ENCODE measurements at regions not wholly inside any gene's neighbourhood (a gene's known extent, or its start where the extent isn't known, plus 50 kb on each side); places are given as distances from the start of the nearest gene placed in this dataset.
A peak's percentile ranks its signal among the peaks of the same experiment; 100 is the strongest.

GRCh38 chr21:28522014-28522799, 470.5 kb downstream of the LTN1 start:
- peak; percentile 5 to 28 for DNase-seq
- TF ChIP-seq GATA1 (IDR thresholded peaks at IDR 0.05; ENCODE audit: low read depth, low read length): no peak
- TF ChIP-seq POLR2A (IDR thresholded peaks at IDR 0.05; ENCODE audit: low read length): no peak

- no peak for DNase-seq
- TF ChIP-seq GATA1 (IDR thresholded peaks at IDR 0.05; ENCODE audit: low read depth, low read length) (no peak), POLR2A (IDR thresholded peaks at IDR 0.05; ENCODE audit: low read length) (no peak)
These were observed 474.0 kb downstream of the LTN1 start for GRCh38 chr21:28518630-28519029.

GRCh38 chr21:28516991-28517592, 475.6 kb downstream of the LTN1 start:
- peak; percentile 59 to 64 for DNase-seq
- TF ChIP-seq GATA1 (IDR thresholded peaks at IDR 0.05; ENCODE audit: low read depth, low read length) (no peak), POLR2A (IDR thresholded peaks at IDR 0.05; ENCODE audit: low read length) (no peak)

GRCh38 chr21:28516021-28516420, 476.7 kb downstream of the LTN1 start:
- TF ChIP-seq POLR2A (IDR thresholded peaks at IDR 0.05; ENCODE audit: low read length): no peak
- DNase-seq: no peak

GRCh38 chr21:28513428-28513827, 479.2 kb downstream of the LTN1 start:
- no peak for TF ChIP-seq POLR2A (IDR thresholded peaks at IDR 0.05; ENCODE audit: low read length)
- no peak for TF ChIP-seq GATA1 (IDR thresholded peaks at IDR 0.05; ENCODE audit: low read depth, low read length)
- DNase-seq: no peak

- no peak for TF ChIP-seq GATA1 (IDR thresholded peaks at IDR 0.05; ENCODE audit: low read depth, low read length)
- TF ChIP-seq POLR2A (IDR thresholded peaks at IDR 0.05; ENCODE audit: low read length): no peak
- DNase-seq: no peak
These were observed 483.6 kb downstream of the LTN1 start for GRCh38 chr21:28509031-28509430.

- TF ChIP-seq GATA1 (IDR thresholded peaks at IDR 0.05; ENCODE audit: low read depth, low read length) (no peak), POLR2A (IDR thresholded peaks at IDR 0.05; ENCODE audit: low read length) (no peak)
- no peak for DNase-seq
These were observed 484.6 kb downstream of the LTN1 start for GRCh38 chr21:28508126-28508525.

GRCh38 chr21:28496517-28496916, 496.2 kb downstream of the LTN1 start:
- DNase-seq: no peak
- no peak for TF ChIP-seq GATA1 (IDR thresholded peaks at IDR 0.05; ENCODE audit: low read depth, low read length)
- no peak for TF ChIP-seq POLR2A (IDR thresholded peaks at IDR 0.05; ENCODE audit: low read length)

GRCh38 chr21:28492127-28492526, 500.6 kb downstream of the LTN1 start:
- no peak for DNase-seq
- TF ChIP-seq POLR2A (IDR thresholded peaks at IDR 0.05; ENCODE audit: low read length): no peak
- no peak for TF ChIP-seq GATA1 (IDR thresholded peaks at IDR 0.05; ENCODE audit: low read depth, low read length)

- DNase-seq: no peak
- no peak for TF ChIP-seq GATA1 (IDR thresholded peaks at IDR 0.05; ENCODE audit: low read depth, low read length)
- no peak for TF ChIP-seq POLR2A (IDR thresholded peaks at IDR 0.05; ENCODE audit: low read length)
These were observed 502.8 kb downstream of the LTN1 start for GRCh38 chr21:28489821-28490350.

- no peak for TF ChIP-seq POLR2A (IDR thresholded peaks at IDR 0.05; ENCODE audit: low read length)
- no peak for TF ChIP-seq GATA1 (IDR thresholded peaks at IDR 0.05; ENCODE audit: low read depth, low read length)
- DNase-seq: no peak
These were observed 503.5 kb downstream of the LTN1 start for GRCh38 chr21:28489162-28489561.

GRCh38 chr21:28487455-28488070, 505.1 kb downstream of the LTN1 start:
- no peak for DNase-seq
- no peak for TF ChIP-seq GATA1 (IDR thresholded peaks at IDR 0.05; ENCODE audit: low read depth, low read length)
- no peak for TF ChIP-seq POLR2A (IDR thresholded peaks at IDR 0.05; ENCODE audit: low read length)

- DNase-seq: no peak
- TF ChIP-seq GATA1 (IDR thresholded peaks at IDR 0.05; ENCODE audit: low read depth, low read length): no peak
These were observed 507.2 kb downstream of the LTN1 start for GRCh38 chr21:28485301-28486022.
